Karpas-422 (cell line): ENCODE measurements at regions not wholly inside any gene's neighbourhood (a gene's known extent, or its start where the extent isn't known, plus 50 kb on each side); places are given as distances from the start of the nearest gene placed in this dataset.

ENCODE experiments used
- DNase-seq: peaks from one replicate; pipeline ENCODE4 v3.0.0-alpha.2; 2015
- H2AFZ ChIP-seq: fragments of 200-600 bp; sonication (generic); 2 replicates; pipeline ENCODE4 v1.6.1; 2014; ENCODE audit warnings: antibody characterized with exemption, low read length, mixed read lengths
- H3K27ac ChIP-seq: fragments of 200-600 bp; sonication (generic); 2 replicates; pipeline ENCODE4 v1.5.1; 2014; ENCODE audit warnings: mild to moderate bottlenecking, low read length, moderate library complexity
- H3K27me3 ChIP-seq: fragments of 200-600 bp; sonication (generic); 2 replicates; pipeline ENCODE4 v1.6.1; 2014; ENCODE audit warnings: low read length, mixed read lengths
- H3K36me3 ChIP-seq: fragments of 200-600 bp; sonication (generic); 2 replicates; pipeline ENCODE4 v1.6.1; 2014; ENCODE audit warnings: low read length, mixed read lengths; ENCODE audit not compliant: insufficient read depth
- H3K4me1 ChIP-seq: fragments of 200-600 bp; sonication (generic); 2 replicates; pipeline ENCODE4 v1.6.1; 2014; ENCODE audit warnings: mild to moderate bottlenecking, low read length, mixed read lengths
- H3K4me2 ChIP-seq: fragments of 200-600 bp; sonication (generic); 2 replicates; pipeline ENCODE4 v1.6.1; 2014; ENCODE audit warnings: low read length, low read depth, mild to moderate bottlenecking; ENCODE audit not compliant: poor library complexity, severe bottlenecking
- H3K4me3 ChIP-seq: fragments of 200-600 bp; sonication (generic); 2 replicates; pipeline ENCODE4 v1.5.1; 2014; ENCODE audit warnings: mild to moderate bottlenecking, antibody characterized with exemption, low read length, mixed read lengths
- H3K79me2 ChIP-seq: fragments of 200-600 bp; sonication (generic); 2 replicates; pipeline ENCODE4 v1.6.1; 2014; ENCODE audit warnings: mild to moderate bottlenecking, low read length, mixed read lengths
- H3K9ac ChIP-seq: fragments of 200-600 bp; sonication (generic); 2 replicates; pipeline ENCODE4 v1.6.0; 2014; ENCODE audit warnings: low read length
- H3K9me2 ChIP-seq: fragments of 200-600 bp; sonication (generic), shearing (Covaris generic); replicated peaks from 2 replicates; pipeline ENCODE4 v1.6.0; 2014; ENCODE audit warnings: mild to moderate bottlenecking, low read length, moderate library complexity; ENCODE audit not compliant: insufficient read depth
- H3K9me3 ChIP-seq: fragments of 300-700, 200-600 bp; sonication (generic); 2 replicates; pipeline ENCODE4 v1.6.1; 2014; ENCODE audit warnings: low read length, mixed read lengths
- H4K20me1 ChIP-seq: fragments of 200-600 bp; sonication (generic); 2 replicates; pipeline ENCODE4 v1.6.1; 2014; ENCODE audit warnings: mild to moderate bottlenecking, antibody characterized with exemption, low read length, low read depth; ENCODE audit not compliant: insufficient read depth

DNA sequence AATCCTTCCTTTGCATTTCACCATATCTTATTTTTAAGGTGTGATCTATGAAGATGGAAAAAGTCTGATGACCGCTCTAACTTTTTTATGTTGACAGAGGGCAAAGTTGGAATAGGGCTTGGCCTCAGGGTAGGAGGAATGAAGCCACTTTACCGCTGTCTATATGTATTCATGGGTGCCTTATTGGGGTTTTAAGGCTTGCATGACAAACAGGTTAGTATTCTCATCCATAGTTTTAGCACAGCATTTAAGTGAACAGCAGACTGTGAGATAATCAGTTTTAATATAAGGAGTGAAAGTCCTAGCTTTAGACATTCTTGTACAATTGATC lies 81.7 kb upstream of the BMP2K start:
- Histone ChIP-seq H3K36me3 (no peaks in the 10 kb centered on the region), H3K79me2 (no peaks in the 10 kb centered on the region), H3K9ac (no peak overlapping the region), H3K27ac (no peak overlapping the region), H4K20me1 (no peaks in the 10 kb centered on the region), H2AFZ (no peak overlapping the region), H3K4me2 (no peak overlapping the region), H3K4me3 (no peak overlapping the region), H3K9me3 (no peaks in the 10 kb centered on the region), H3K4me1 (no peaks in the 10 kb centered on the region), H3K27me3 (no peaks in the 10 kb centered on the region), H3K9me2 (no peaks in the 10 kb centered on the region)
- DNase-seq = no peak

DNA sequence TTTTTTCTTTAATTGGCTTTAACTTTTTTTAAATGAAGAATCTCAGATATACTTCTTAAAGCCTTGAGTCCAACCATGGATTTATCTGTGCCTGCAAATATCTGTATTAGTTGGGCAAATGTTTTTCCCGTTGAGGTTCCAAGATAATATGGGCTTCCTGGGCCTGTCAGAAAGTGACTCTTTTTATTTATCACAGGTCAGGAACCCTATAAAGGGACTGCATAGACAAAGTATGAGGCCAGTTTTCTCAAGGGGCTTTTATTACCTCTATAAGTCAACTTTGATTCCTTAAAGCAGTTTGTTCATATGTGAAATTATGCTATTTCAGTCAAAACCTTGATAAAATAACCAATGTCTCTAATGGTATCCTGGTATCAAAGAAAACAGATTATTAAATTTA lies 80.2 kb upstream of the BMP2K start:
- no peak overlapping the region for H3K9ac ChIP-seq
- DNase-seq = no peak
- no peak overlapping the region for H2AFZ ChIP-seq
- H3K4me2 ChIP-seq = no peak overlapping the region
- H3K9me2 ChIP-seq = no peaks in the 10 kb centered on the region
- no peaks in the 10 kb centered on the region for H3K9me3 ChIP-seq
- H3K36me3 ChIP-seq = no peaks in the 10 kb centered on the region
- no peaks in the 10 kb centered on the region for H3K27me3 ChIP-seq
- no peaks in the 10 kb centered on the region for H3K79me2 ChIP-seq
- no peak overlapping the region for H3K27ac ChIP-seq
- no peaks in the 10 kb centered on the region for H4K20me1 ChIP-seq
- no peaks in the 10 kb centered on the region for H3K4me1 ChIP-seq
- no peak overlapping the region for H3K4me3 ChIP-seq

DNA sequence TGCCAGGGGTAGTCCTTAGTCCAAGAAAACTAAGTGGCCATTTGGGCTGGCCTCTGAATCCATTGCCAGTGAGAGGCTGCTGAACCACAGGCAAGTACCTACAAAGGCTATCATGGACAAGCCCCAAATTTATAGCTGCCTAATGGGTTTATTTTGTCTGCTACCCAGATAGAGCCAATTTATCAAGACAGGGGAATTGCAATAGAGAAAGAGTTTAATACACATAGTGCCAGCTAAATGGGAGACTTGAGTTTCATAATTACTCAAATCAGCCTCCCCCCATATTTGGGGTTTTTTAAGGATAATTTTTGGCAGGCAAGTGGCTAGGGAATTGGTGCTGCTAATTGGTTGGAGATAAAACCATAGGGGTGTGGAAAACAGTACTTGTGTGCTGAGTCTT lies 73.1 kb upstream of the BMP2K start:
- H4K20me1 ChIP-seq = no peaks in the 10 kb centered on the region
- no peak overlapping the region for H3K4me3 ChIP-seq
- H3K36me3 ChIP-seq = no peaks in the 10 kb centered on the region
- H3K27me3 ChIP-seq = no peaks in the 10 kb centered on the region
- H3K9me3 ChIP-seq = no peaks in the 10 kb centered on the region
- no peaks in the 10 kb centered on the region for H3K9me2 ChIP-seq
- H3K27ac ChIP-seq = no peak overlapping the region
- H2AFZ ChIP-seq = no peak overlapping the region
- no peak overlapping the region for H3K4me2 ChIP-seq
- no peak for DNase-seq
- H3K9ac ChIP-seq = no peak overlapping the region
- peaks cover 2% of the 10 kb centered on the region; the same call in 1 of the 2 replicates for H3K4me1 ChIP-seq
- H3K79me2 ChIP-seq = no peaks in the 10 kb centered on the region

DNA sequence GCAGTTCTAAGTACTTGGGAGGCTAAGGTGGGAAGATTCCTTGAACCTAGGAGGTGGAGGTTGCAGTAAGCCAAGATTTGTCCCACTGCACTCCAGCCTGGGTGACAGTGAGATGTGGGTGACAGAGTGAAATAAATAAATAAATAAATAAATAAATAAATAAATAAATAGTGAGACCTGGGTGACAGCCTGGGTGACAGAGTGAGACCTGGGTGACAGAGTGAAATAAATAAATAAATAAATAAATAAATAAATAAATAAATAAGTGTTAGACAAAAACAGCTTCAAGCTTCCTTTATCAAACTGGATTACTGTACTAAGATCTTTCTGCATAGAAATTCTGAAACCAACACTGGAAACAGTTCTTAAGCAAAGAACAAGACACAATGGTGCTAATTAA lies 71.8 kb upstream of the BMP2K start:
- DNase-seq = no peak
- Histone ChIP-seq H3K4me3 (no peak overlapping the region), H2AFZ (no peak overlapping the region), H3K27me3 (no peaks in the 10 kb centered on the region), H4K20me1 (no peaks in the 10 kb centered on the region), H3K4me1 (peaks cover 2% of the 10 kb centered on the region; the same call in 1 of the 2 replicates), H3K9me3 (no peaks in the 10 kb centered on the region), H3K9me2 (no peaks in the 10 kb centered on the region), H3K27ac (no peak overlapping the region), H3K79me2 (no peaks in the 10 kb centered on the region), H3K36me3 (no peaks in the 10 kb centered on the region), H3K4me2 (no peak overlapping the region), H3K9ac (no peak overlapping the region)

DNA sequence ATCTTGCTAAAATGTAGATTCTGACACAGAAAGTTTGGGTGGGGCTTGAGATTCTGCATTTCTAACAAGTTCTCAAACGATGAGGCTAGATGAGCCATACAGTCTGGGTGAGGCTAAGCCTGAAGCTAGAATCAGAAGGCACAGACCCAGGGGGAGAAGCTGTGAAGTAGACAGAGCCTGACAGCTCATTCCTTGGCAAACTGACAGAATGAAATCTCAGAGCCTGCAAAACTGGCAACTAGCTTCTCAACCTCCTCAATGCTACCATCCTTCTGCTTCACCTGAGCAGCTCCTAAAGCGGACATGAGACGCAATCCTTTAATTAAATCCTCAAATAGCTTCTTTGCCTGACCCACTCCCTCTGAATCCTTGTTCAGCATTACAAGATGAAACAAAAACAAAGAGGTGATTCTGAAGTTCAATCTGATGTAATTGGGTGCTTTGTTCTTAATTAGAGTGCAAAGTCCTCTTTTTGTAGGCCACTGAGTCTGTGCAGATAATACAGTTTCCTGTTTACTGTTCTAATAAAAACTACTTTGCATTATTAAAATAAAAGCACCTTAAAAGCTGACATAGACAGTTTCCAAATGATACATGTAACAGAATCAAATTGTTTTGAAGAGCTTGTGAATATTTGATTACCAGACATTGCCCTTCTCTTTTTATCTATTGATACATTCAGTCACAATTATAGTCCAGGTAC lies 71.0 kb upstream of the BMP2K start:
- H4K20me1 ChIP-seq = no peaks in the 10 kb centered on the region
- H3K9ac ChIP-seq = no peak overlapping the region
- H3K9me2 ChIP-seq = no peaks in the 10 kb centered on the region
- no peaks in the 10 kb centered on the region for H3K79me2 ChIP-seq
- DNase-seq = no peak
- H3K4me3 ChIP-seq = no peak overlapping the region
- H2AFZ ChIP-seq = no peak overlapping the region
- no peaks in the 10 kb centered on the region for H3K9me3 ChIP-seq
- no peak overlapping the region for H3K4me2 ChIP-seq
- no peaks in the 10 kb centered on the region for H3K36me3 ChIP-seq
- no peak overlapping the region for H3K27ac ChIP-seq
- H3K4me1 ChIP-seq = peaks cover 2% of the 10 kb centered on the region; the same call in 1 of the 2 replicates
- no peaks in the 10 kb centered on the region for H3K27me3 ChIP-seq

DNA sequence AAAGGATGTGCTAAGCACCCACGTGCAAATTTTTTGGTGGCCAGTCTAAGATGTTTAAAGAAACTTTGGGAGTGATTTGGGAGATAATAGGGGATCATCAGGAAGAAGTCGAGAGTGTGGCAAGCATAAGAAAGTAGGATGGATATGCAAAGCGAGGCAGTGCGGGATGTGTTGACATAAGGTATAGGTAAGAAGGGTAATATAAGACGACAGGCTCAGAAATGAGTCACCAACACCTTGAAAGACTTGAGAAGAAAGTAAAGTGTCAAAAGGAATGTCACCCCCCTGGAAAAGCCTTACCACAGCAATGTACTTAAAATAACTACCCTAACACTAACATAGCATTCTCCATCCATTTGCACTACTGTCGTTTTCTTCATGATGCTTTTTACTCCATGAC lies 69.8 kb upstream of the BMP2K start:
- Histone ChIP-seq H3K4me1 (peaks cover 2% of the 10 kb centered on the region; the same call in 1 of the 2 replicates), H2AFZ (no peak overlapping the region), H3K79me2 (no peaks in the 10 kb centered on the region), H3K4me2 (no peak overlapping the region), H3K9me2 (no peaks in the 10 kb centered on the region), H3K9ac (no peak overlapping the region), H4K20me1 (no peaks in the 10 kb centered on the region), H3K27me3 (no peaks in the 10 kb centered on the region), H3K9me3 (no peaks in the 10 kb centered on the region), H3K4me3 (no peak overlapping the region), H3K27ac (no peak overlapping the region), H3K36me3 (no peaks in the 10 kb centered on the region)
- no peak for DNase-seq

DNA sequence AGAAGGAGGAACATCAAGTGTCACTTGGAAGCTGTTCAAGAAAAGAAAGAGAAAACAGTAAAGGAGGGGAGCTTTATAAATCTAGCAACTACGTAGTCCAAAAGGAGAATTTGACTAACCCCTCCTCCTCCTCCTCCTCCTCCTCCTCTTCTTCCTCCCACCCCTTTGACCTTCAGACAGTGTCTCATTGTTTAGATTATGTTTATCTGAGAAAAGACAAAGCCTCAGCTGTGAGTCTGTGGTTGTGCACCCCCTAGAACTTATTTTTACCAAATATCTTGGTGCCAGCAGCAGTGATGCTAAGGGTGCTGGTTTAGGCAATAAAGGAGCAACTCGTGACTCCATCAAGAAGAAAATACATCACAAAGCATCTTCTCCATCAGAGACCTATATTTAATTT lies 68.9 kb upstream of the BMP2K start:
- H2AFZ ChIP-seq = no peak overlapping the region

DNA sequence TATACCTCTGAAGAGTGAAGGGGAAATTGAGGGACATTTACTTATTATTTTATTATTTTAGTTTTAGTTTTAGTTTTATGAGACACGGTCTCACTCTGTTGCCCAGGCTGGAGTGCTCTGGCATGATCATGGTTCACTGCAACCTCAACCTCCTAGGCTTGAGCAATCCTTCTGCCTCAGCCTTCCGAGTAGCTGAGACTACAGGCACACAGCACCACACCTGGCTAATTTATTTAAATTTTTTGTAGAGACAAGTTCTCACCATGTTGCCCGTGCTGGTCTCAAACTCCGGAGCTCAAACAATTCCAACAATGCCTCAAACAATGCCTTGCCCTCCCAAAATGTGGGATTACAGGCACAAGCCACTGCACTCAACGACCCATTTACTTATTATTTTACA lies 68.4 kb upstream of the BMP2K start:
- H3K4me2 ChIP-seq = no peak overlapping the region
- no peaks in the 10 kb centered on the region for H3K79me2 ChIP-seq
- no peak overlapping the region for H2AFZ ChIP-seq
- H3K9me2 ChIP-seq = no peaks in the 10 kb centered on the region
- H3K9ac ChIP-seq = no peak overlapping the region
- peaks cover 2% of the 10 kb centered on the region; the same call in 1 of the 2 replicates for H3K4me1 ChIP-seq
- H3K27ac ChIP-seq = no peak overlapping the region
- H3K27me3 ChIP-seq = no peaks in the 10 kb centered on the region
- no peaks in the 10 kb centered on the region for H3K36me3 ChIP-seq
- no peaks in the 10 kb centered on the region for H4K20me1 ChIP-seq
- H3K4me3 ChIP-seq = no peak overlapping the region
- DNase-seq = no peak
- no peaks in the 10 kb centered on the region for H3K9me3 ChIP-seq

More for the DNA sequence above, 68.9 kb upstream of the BMP2K start:
- Histone ChIP-seq H4K20me1 (no peaks in the 10 kb centered on the region), H3K9me2 (no peaks in the 10 kb centered on the region), H3K4me2 (no peak overlapping the region), H3K4me1 (peaks cover 2% of the 10 kb centered on the region; the same call in 1 of the 2 replicates), H3K36me3 (no peaks in the 10 kb centered on the region), H3K27me3 (no peaks in the 10 kb centered on the region), H3K9ac (no peak overlapping the region), H3K9me3 (no peaks in the 10 kb centered on the region), H3K79me2 (no peaks in the 10 kb centered on the region), H3K4me3 (no peak overlapping the region), H3K27ac (no peak overlapping the region)
- DNase-seq = no peak
